ENCODE measurements at regions not wholly inside any gene's neighbourhood (a gene's known extent, or its start where the extent isn't known, plus 50 kb on each side); places are given as distances from the start of the nearest gene placed in this dataset.

GRCh38 chr3:188041895-188042294 is 112.1 kb upstream of the LPP start:
- TF ChIP-seq ZNF274 (IDR thresholded peaks at IDR 0.05; ENCODE audit: low read depth, low read length) = no peak
- TF ChIP-seq YY1 (IDR thresholded peaks at IDR 0.05; ENCODE audit: insufficient read depth, insufficient read length) = no peak
